Stomach (tissue), 8 donors: ENCODE measurements at regions not wholly inside any gene's neighbourhood (a gene's known extent, or its start where the extent isn't known, plus 50 kb on each side); places are given as distances from the start of the nearest gene placed in this dataset.

ENCODE experiments used
- DNase-seq, 2 donors: peaks; one replicate each; pipeline versions ENCODE4 v3.0.0 to v3.0.0-alpha.2; 2013 to 2019
- H3K27ac ChIP-seq, 5 donors: fragments of 200-600 bp in 4 of 5; sonication (generic) in 4 of 5; one replicate each; pipeline ENCODE4 v1.5.1; 2013 to 2019; ENCODE audit warnings: mild to moderate bottlenecking in 1 of 5, moderate library complexity in 1 of 5
- H3K27me3 ChIP-seq, 3 donors: fragments of 200-600 bp; sonication (generic); one replicate each; pipeline ENCODE4 v1.5.1; 2017 to 2019; ENCODE audit warnings: mixed run types in 1 of 3
- H3K36me3 ChIP-seq, 4 donors: fragments of 200-600 bp; sonication (generic); 1 replicate in 3 of 4; 2 replicates in 1 of 4; pipeline ENCODE4 v1.5.1; 2016 to 2019
- H3K4me1 ChIP-seq, 4 donors: fragments of 200-600 bp; sonication (generic); one replicate each; pipeline ENCODE4 v1.5.1; 2016 to 2019
- H3K4me3 ChIP-seq, 4 donors: fragments of 200-600 bp; sonication (generic) in 3 of 4; one replicate each; pipeline ENCODE4 v1.5.1; 2016 to 2019; ENCODE audit warnings: mild to moderate bottlenecking in 1 of 4
- H3K9me3 ChIP-seq, 4 donors: fragments of 200-600 bp; sonication (generic); one replicate each; pipeline ENCODE4 v1.5.1; 2016 to 2019
- EP300 ChIP-seq: sonication (generic); formaldehyde crosslinking; IDR thresholded peaks from one replicate; pipeline ENCODE4 v1.6.1; 2017; ENCODE audit warnings: antibody characterized with exemption
- POLR2A ChIP-seq, 4 donors: fragments of 450-650 bp; IDR thresholded peaks; one replicate each; pipeline ENCODE4 v1.6.1; 2016; ENCODE audit warnings: antibody characterized with exemption in 4 of 4, control low read depth in 2 of 4, mild to moderate bottlenecking in 1 of 4, moderate library complexity in 1 of 4
- POLR2AphosphoS5 ChIP-seq, 3 donors: sonication (generic); formaldehyde crosslinking; IDR thresholded peaks; one replicate each; pipeline ENCODE4 v1.6.1; 2016; ENCODE audit warnings: antibody characterized with exemption in 3 of 3
- WGBS, 5 donors: extraction: QIAGEN DNeasy Blood & Tissue Kit in 3 of 5; methylation state at CpG; one replicate each; pipeline versions ENCODE4 v1.1.5 to v1.1.7; 2013 to 2018; 5-methylcytosine and 5-hydroxymethylcytosine counted together
- intact Hi-C: fragments of 100-400 bp; cut with DNase I; formaldehyde crosslinking; loops from one replicate; pipeline ENCODE4 v1.15.1; 2023; ENCODE audit warnings: low total_unique reads
- TF ChIP-seq, protein P1 (sequence below), 7 experiments: fragments of 450-650 bp in 4 of 7; fragments of 200-600 bp in 3 of 7; sonication (generic) in 3 of 7; IDR thresholded peaks; one replicate each; pipeline ENCODE4 v1.5.1; 2016 to 2019; ENCODE audit warnings: antibody characterized with exemption in 7 of 7, control low read depth in 2 of 7, mild to moderate bottlenecking in 1 of 7
- donor health status: healthy with polysubstance abuse.
- donor health status: Bipolar disorder and iron deficiency.
- donor health status: healthy.

DNA sequence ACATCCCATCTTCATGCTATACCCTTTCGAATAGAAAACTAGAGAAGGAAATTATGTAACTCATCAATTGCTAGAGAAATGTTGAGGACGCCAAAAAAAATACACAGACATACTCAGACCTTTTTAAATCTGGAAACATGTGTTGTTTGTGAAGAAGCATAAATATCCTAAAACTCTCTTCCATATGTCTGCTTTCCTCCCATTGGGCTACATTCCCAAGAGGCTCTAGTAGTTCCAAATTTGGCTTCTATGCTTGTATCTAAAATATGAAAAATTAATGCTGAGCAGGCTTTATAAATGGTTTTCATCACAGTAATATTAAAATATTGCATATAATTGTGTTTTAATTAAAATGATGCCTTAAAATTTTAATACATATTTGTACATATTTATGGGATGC lies 297.9 kb upstream of the PSMD7 start:
- Histone ChIP-seq H3K4me1 (no peaks in the 10 kb centered on the region), H3K36me3 (no peaks in the 10 kb centered on the region), H3K27me3 (no peaks in the 10 kb centered on the region), H3K27ac (no peak overlapping the region), H3K4me3 (no peak overlapping the region), H3K9me3 (peaks cover 0 to 13% (median 9%) of the 10 kb centered on the region in 4 donors)
- 69 to 87% (median 80%) methylated on average over 2 of the region's 2 CpGs for WGBS, 5 donors
- intact Hi-C loops = no loop called here
- TF ChIP-seq, protein P1, sequence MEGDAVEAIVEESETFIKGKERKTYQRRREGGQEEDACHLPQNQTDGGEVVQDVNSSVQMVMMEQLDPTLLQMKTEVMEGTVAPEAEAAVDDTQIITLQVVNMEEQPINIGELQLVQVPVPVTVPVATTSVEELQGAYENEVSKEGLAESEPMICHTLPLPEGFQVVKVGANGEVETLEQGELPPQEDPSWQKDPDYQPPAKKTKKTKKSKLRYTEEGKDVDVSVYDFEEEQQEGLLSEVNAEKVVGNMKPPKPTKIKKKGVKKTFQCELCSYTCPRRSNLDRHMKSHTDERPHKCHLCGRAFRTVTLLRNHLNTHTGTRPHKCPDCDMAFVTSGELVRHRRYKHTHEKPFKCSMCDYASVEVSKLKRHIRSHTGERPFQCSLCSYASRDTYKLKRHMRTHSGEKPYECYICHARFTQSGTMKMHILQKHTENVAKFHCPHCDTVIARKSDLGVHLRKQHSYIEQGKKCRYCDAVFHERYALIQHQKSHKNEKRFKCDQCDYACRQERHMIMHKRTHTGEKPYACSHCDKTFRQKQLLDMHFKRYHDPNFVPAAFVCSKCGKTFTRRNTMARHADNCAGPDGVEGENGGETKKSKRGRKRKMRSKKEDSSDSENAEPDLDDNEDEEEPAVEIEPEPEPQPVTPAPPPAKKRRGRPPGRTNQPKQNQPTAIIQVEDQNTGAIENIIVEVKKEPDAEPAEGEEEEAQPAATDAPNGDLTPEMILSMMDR (IDR thresholded peaks at IDR 0.05) = no peak
- TF ChIP-seq POLR2A (IDR thresholded peaks at IDR 0.05) (no peak), EP300 (no peak), POLR2AphosphoS5 (IDR thresholded peaks at IDR 0.05) (no peak)
- DNase-seq = peak in 1 of 2 donors; percentile 10

DNA sequence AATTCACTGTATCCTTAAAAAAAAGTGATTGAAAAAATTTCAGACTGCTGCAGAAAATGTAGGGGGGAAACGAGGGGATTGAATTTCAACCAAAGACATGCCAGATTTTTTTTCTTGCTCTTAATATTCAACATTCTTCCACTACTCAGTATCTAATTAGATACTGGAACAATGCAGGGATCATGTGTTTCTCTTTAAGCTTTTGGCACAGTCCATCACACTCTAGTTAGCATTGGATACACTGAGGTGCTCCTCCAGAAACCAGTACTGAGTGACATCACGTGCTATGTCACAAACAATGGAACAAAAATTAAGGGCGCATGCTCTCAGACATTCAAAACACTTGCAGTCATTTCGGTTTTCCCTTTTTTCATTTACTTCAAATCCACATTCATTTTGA lies 298.6 kb upstream of the PSMD7 start:
- TF ChIP-seq POLR2AphosphoS5 (IDR thresholded peaks at IDR 0.05) (no peak), POLR2A (IDR thresholded peaks at IDR 0.05) (no peak), EP300 (no peak)
- TF ChIP-seq, protein P1 (IDR thresholded peaks at IDR 0.05) = no peak
- peak in 1 of 2 donors; percentile 37 for DNase-seq
- 67 to 82% (median 78%) methylated on average over 4 of the region's 4 CpGs for WGBS, 5 donors
- Histone ChIP-seq H3K4me1 (no peaks in the 10 kb centered on the region), H3K27ac (no peak overlapping the region), H3K4me3 (no peak overlapping the region), H3K36me3 (no peaks in the 10 kb centered on the region), H3K27me3 (no peaks in the 10 kb centered on the region), H3K9me3 (peaks cover 0 to 6% (median 1%) of the 10 kb centered on the region in 4 donors)
- intact Hi-C loops = no loop called here

DNA sequence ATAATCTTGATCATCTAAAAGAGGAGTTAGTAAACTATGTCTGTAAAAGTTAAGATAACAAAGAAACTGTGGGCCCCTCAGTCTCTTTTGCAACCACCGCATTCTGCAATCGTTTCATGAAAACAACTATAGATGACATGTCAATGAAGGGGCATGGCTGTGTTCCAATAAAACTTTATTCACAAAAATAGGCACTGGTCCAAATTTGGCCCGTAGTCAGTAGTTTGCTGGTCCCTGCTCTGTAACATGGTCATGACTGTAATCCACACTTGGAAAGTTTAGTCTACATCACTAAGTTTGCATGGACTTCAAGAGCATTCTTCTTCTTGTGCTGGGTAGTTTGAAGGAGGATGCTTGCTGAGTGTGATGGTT lies 299.3 kb upstream of the PSMD7 start:
- Histone ChIP-seq H3K9me3 (peaks cover 0 to 4% (median 0%) of the 10 kb centered on the region in 4 donors), H3K27ac (no peak overlapping the region), H3K36me3 (no peaks in the 10 kb centered on the region), H3K4me3 (no peak overlapping the region), H3K4me1 (no peaks in the 10 kb centered on the region), H3K27me3 (no peaks in the 10 kb centered on the region)
- intact Hi-C loops = no loop called here
- 32 to 56% (median 39%) methylated on average over 3 of the region's 3 CpGs for WGBS, 5 donors
- peak in 1 of 2 donors; percentile 3 for DNase-seq
- TF ChIP-seq POLR2AphosphoS5 (IDR thresholded peaks at IDR 0.05) (no peak), EP300 (no peak), POLR2A (IDR thresholded peaks at IDR 0.05) (no peak)
- TF ChIP-seq, protein P1 (IDR thresholded peaks at IDR 0.05) = no peak

DNA sequence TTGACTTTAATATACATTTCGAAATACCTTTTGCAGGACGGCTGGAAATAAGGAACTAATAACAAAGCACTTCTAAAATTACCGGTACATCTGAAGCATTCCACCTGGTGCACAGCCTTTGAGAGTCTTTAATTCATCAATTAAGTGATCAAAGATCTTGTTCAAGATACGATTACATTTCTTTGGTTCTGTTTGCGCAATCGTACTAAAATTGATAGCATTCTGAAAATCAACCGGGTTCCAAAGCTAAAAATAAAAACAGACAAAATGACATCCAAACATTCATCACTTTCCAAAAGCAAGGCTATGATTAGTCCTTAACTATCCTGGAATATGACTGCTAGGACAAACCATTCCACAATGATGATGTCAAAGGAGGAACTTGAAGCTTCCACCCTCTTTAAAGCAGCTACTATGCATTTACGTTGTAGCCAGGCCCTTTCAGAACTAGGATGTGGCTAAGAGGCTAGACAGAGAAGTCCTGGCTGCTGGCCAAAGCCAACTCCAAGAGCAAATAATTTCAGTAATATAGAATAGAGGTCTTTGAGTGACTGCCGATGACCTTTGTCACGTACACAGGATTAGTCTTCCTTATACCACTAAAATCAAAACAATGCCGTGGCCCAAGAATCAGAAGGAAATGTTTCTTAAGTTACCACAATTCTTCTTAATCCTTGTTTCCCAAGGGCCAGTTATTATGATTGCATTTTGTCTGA lies 299.8 kb upstream of the PSMD7 start:
- H3K4me1 ChIP-seq = no peaks in the 10 kb centered on the region
- no peak overlapping the region for H3K4me3 ChIP-seq
- no peaks in the 10 kb centered on the region for H3K36me3 ChIP-seq
- TF ChIP-seq POLR2A (IDR thresholded peaks at IDR 0.05) (no peak), POLR2AphosphoS5 (IDR thresholded peaks at IDR 0.05) (no peak), EP300 (no peak)
- TF ChIP-seq, protein P1 (IDR thresholded peaks at IDR 0.05) = no peak
- peaks cover 0 to 4% (median 0%) of the 10 kb centered on the region in 4 donors for H3K9me3 ChIP-seq
- H3K27me3 ChIP-seq = no peaks in the 10 kb centered on the region
- DNase-seq = peak; percentile 63 to 82
- WGBS, 5 donors = 33 to 48% (median 39%) methylated on average over 11 of the region's 11 CpGs
- no peak overlapping the region for H3K27ac ChIP-seq
- intact Hi-C loops = no loop called here
